ENCODE measurements at regions not wholly inside any gene's neighbourhood (a gene's known extent, or its start where the extent isn't known, plus 50 kb on each side); places are given as distances from the start of the nearest gene placed in this dataset.

DNA sequence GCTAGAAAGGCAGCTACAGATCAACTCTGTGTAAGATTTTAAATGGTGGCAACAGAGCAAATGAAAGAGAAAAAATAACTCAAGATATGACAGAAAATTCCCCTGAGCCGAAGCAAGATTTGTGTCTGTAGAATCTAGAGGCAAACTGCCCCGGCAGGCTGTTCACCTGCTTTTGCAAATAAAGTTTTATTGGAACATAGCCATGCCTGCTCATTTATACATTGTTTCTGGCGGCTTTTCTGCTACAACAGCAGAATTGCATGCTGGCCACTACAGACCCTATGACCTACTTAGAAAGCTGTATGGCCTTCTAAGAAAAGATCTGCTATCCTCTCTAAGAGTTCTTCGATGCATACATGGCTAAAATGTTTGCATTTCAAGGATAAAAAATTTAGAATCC lies 119.5 kb downstream of the SALL1 start:
- no peak for FAIRE-seq

More for the DNA sequence above, 119.5 kb downstream of the SALL1 start:
- ChIA-PET POLR2A (ENCODE audit: partially characterized antibody) (no interaction called here), CTCF (ENCODE audit: partially characterized antibody) (interaction anchor here (0.7 to 1.4 kb wide), 3 partner anchors 11 to 133 kb away, joined by 3 to 8 read pairs (median 3); no protein-coding TSS in a partner anchor)
- H3K27me3 ChIP-seq (replicated peaks in 1 of 4; ENCODE audit: control insufficient read depth in 3 of 4, extremely low read depth in 1 of 4, insufficient read depth in 3 of 4, low read length in 3 of 4) = no peaks in the 10 kb centered on the region
- H3K4me1 ChIP-seq (replicated peaks in 1 of 4; ENCODE audit: control insufficient read depth in 3 of 4, insufficient read depth in 4 of 4, low read length in 3 of 4) = peaks cover 0 to 6% (median 3%) of the 10 kb centered on the region in 4 experiments; a peak in 4 of 7 replicates
- H2BK15ac ChIP-seq (ENCODE audit: low read length) = no peak overlapping the region
- H3K23me2 ChIP-seq (ENCODE audit: low read depth, low read length) = no peaks in the 10 kb centered on the region
- H3K4me3 ChIP-seq (ENCODE audit: extremely low read depth in 1 of 4, insufficient read depth in 2 of 4, low read depth in 3 of 4, low read length in 4 of 4) = no peak overlapping the region
- H3K9ac ChIP-seq (replicated peaks in 1 of 4; ENCODE audit: extremely low read depth in 1 of 4, low read depth in 3 of 4, low read length in 3 of 4) = no peak overlapping the region
- no peak overlapping the region for H3K56ac ChIP-seq (replicated peaks; ENCODE audit: insufficient read length, low read depth, low read length)
- no peak for TF ChIP-seq POU5F1 (IDR thresholded peaks at IDR 0.05; ENCODE audit: low read depth, low read length)
- TF ChIP-seq SRF (IDR thresholded peaks at IDR 0.05; ENCODE audit: low read depth, low read length) = no peak
- no peak for TF ChIP-seq JUND (IDR thresholded peaks at IDR 0.05; ENCODE audit: low read length)
- no peak for TF ChIP-seq RAD21 (IDR thresholded peaks at IDR 0.05 in 1 of 2, conservative IDR thresholded peaks at IDR 0.05 in 1 of 2; ENCODE audit: low read depth in 2 of 2, low read length in 2 of 2)
- TF ChIP-seq SAP30 (IDR thresholded peaks at IDR 0.05; ENCODE audit: insufficient read depth, insufficient replicate concordance, low read length) = no peak
- no peak for TF ChIP-seq TAF7 (optimal IDR thresholded peaks at IDR 0.05; ENCODE audit: borderline replicate concordance, low read depth, low read length)
- no peak for TF ChIP-seq KDM5A (IDR thresholded peaks at IDR 0.05; ENCODE audit: low read length)
- TF ChIP-seq E2F6 (IDR thresholded peaks at IDR 0.05) = no peak
- no peak for TF ChIP-seq GTF2F1 (IDR thresholded peaks at IDR 0.05; ENCODE audit: borderline replicate concordance, low read depth, low read length)
- no peak for TF ChIP-seq HDAC6 (IDR thresholded peaks at IDR 0.05; ENCODE audit: low read depth, low read length)
- TF ChIP-seq EGR1 (IDR thresholded peaks at IDR 0.05; ENCODE audit: borderline replicate concordance, low read depth, low read length) = no peak
- TF ChIP-seq TCF12 (IDR thresholded peaks at IDR 0.05; ENCODE audit: low read depth, low read length) = no peak
- no peak overlapping the region for H3K27ac ChIP-seq (ENCODE audit: low read depth, low read length)
- no peak overlapping the region for H4K5ac ChIP-seq (ENCODE audit: insufficient read length, low read depth, low read length)
- WGBS, 2 experiments (ENCODE audit: extremely low coverage in 1 of 2, insufficient coverage in 1 of 2, insufficient read length in 1 of 2, insufficient replicate concordance in 2 of 2, low coverage in 1 of 2, low lambda C conversion rate in 2 of 2, missing lambda C conversion rate in 1 of 2) = 85% methylated on average over 4 of the region's 4 CpGs; no CpG with 5 or more reads in 1 of the 2 experiments
- no peak overlapping the region for H3K14ac ChIP-seq (ENCODE audit: insufficient read length)
- H3K79me2 ChIP-seq (ENCODE audit: control insufficient read depth in 1 of 2, insufficient read depth in 2 of 2, low read length in 2 of 2) = no peaks in the 10 kb centered on the region
- H4K8ac ChIP-seq (ENCODE audit: extremely low read depth, insufficient read depth, low read length) = no peak overlapping the region
- no peak overlapping the region for H2BK5ac ChIP-seq (ENCODE audit: low read depth, low read length)
- no peak overlapping the region for H3K4ac ChIP-seq (replicated peaks; ENCODE audit: insufficient read length, low read depth, low read length)
- H2BK120ac ChIP-seq (replicated peaks; ENCODE audit: low read depth, low read length) = no peak overlapping the region
- H2AFZ ChIP-seq (ENCODE audit: low read length) = no peak overlapping the region; the same call in none of the 2 replicates
- H3K9me3 ChIP-seq (ENCODE audit: insufficient read depth in 2 of 2, low read depth in 1 of 2, low read length in 1 of 2) = no peaks in the 10 kb centered on the region
- DNase-seq (ENCODE audit: low read depth in 1 of 2, low spot score in 2 of 2) = no peak
- no peak overlapping the region for H2AK5ac ChIP-seq (ENCODE audit: low read depth, low read length)
- H4K20me1 ChIP-seq (replicated peaks in 1 of 2; ENCODE audit: control insufficient read depth in 1 of 2, insufficient read depth in 2 of 2, low read length in 2 of 2) = no peaks in the 10 kb centered on the region
- no peaks in the 10 kb centered on the region for H3K36me3 ChIP-seq (ENCODE audit: control insufficient read depth in 2 of 4, insufficient read depth in 4 of 4, low read length in 3 of 4)
- H3K23ac ChIP-seq (ENCODE audit: insufficient read length) = no peak overlapping the region
- H2BK12ac ChIP-seq (ENCODE audit: low read depth, low read length) = no peak overlapping the region
- no peak overlapping the region for H2BK20ac ChIP-seq (ENCODE audit: low read length)
- no peak overlapping the region for H4K91ac ChIP-seq (replicated peaks; ENCODE audit: insufficient read length, low read length)
- H3K4me2 ChIP-seq (ENCODE audit: insufficient read depth in 1 of 2, low read depth in 2 of 2, low read length in 2 of 2) = no peak overlapping the region
- H3K18ac ChIP-seq (ENCODE audit: extremely low read depth, low read length) = no peak overlapping the region
- H3K79me1 ChIP-seq (ENCODE audit: low read depth, low read length) = no peaks in the 10 kb centered on the region
